HG02870 (cell line): ENCODE measurements at regions not wholly inside any gene's neighbourhood (a gene's known extent, or its start where the extent isn't known, plus 50 kb on each side); places are given as distances from the start of the nearest gene placed in this dataset.

Source experiments
- ATAC-seq: cut with Tn5 transposase; IDR thresholded peaks from one replicate; pipeline ENCODE4 v1.9.1; 2021; ENCODE audit warnings: mild to moderate bottlenecking, moderate library complexity; ENCODE audit not compliant: unreplicated experiment

DNA sequence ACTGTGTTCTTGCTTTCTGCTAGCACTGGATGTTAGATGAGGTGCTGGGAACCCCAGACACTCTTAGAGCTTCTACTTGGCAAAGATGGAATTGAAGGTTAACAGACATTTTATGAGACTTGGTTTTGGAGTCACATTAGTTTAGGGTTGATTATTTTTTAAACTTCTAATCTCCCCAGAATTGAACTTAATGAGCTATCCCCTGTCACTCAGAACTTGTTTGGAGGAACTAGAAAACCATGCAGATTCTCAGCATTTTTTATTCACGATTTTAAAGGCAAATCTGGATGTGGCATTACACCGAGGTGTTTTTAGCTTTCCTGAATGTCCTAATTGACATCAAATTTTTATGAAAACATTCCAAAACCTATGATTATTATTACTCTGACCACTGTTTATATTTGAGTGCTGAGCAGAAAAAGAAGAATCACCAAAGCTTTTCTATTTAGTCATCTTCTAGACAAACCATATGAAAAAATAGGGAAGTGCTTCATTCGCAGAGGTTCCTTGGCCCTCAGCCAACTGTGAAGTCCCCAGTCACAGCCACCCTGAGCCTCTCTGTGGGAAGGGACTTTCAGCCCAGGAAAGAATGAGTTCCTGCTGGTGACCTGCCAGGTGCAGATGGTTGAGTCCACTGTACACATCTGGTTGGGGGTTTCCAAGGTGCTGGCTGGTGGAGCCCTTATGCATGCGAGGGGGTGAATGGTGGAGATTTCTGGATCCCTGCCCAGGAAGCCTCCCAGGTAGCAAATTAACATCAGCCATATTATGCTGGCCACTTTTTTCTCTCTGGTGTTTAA is 196.0 kb upstream of the TOPAZ1 start:
- peak; percentile 79 for ATAC-seq

DNA sequence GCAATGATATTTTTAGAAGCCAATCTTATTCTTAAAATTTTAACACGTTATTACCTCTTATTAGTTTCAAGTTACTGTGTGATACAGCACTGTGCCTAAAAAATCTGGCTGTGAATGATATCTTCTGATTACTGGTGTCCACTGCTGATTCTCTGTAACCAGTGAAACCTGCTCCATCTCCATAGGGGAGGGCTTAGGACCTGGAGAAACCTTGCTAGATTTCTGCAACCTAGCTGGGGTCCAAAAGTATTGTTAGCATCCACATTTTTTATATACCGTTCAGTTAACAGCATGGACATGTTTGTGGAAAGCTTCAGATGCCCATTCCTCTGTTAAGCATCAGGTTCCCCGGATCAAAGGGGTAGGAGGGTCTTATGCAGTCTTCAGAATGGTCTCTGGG is 193.9 kb upstream of the TOPAZ1 start:
- ATAC-seq, result no peak

DNA sequence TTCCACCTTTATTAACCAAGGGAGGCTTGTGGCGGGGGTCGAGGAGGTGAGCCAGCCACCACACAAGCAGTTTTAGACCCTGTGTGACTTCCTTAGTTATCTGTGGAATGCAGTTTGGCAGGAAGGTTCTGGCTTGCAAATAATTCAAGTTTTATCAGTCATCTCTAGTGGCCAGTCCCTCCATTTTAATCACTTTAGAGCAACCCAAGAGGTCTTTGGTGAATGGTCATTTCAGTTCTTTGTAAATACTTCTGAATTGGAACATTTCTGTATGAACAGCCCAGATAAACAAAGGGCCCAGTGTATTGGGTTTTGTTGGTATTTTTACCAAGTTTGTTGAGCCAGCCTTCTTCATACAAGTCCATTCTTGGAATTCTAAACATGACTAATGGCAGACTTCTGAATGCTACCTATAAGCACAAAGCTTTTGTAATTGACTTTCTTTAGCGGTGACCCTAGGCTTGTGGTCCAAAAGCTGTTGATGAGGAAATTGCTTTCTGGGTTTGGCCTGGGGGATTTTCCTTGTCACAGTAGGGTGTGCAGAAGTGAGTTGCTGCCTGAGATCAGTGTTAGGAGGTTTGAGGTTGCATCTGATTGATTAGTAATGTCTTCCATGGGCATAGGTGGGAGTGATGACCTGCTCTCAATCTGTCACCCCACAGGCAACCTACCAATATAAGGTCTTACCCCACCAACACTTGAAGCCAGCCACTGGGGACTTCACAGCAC is 193.3 kb upstream of the TOPAZ1 start:
- ATAC-seq, result no peak

DNA sequence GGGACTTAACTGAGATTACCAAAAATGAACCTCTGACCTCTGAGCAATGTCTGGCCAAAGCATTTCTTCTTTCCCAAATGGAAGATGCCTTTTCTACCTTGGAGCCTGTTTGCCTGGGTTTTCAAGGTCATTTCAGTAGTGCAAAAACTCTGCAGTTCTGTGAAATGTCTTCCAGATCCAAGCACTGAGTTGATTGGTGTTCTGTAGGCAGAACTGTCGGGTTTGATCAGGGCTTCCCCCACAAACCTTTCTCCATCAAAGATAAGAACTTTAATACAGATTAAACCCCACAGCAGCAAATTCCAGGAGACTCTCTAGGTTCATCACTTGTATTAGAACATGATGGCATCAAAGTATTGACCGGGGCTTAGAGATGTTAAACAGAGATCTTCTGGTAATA is 192.7 kb upstream of the TOPAZ1 start:
- ATAC-seq, result no peak

DNA sequence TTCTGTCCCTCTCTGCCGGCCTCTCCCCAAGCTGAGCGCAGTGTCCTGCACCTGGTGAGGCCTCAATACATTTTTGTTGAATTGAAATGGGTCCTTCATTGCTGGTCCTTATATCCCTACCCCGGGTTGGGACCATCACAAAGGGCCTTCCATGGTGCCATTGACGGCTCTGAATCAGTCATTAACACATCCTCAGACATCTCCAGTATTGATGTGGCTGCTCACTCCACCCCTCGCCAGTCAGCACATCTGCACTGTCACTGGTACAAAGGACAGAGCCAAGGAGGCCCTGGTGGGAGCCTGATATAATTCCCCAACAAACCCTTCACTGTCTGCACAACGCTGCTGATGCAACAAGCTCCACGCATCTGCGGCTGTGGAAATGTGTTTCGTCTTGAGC is 191.6 kb upstream of the TOPAZ1 start:
- no peak for ATAC-seq

DNA sequence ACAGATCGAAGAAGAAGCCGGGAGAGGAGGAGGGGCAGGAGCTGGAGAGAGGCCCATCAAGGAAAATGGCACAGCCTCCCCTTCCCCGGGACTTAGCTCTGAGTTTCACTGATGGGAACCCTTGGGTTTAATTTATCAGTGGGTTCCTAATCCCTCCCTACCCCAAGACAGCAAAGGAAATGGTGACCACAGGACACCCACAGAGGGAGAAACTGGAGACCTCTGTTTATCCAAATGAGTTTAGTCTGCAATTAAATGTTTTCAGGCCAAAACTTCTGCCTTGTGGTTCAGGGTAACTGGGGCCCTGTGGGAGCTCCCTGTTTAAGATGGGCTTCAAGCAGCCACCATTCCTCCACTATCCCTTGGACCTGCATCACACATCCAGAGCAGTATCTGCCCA is 190.8 kb upstream of the TOPAZ1 start:
- ATAC-seq, result no peak

DNA sequence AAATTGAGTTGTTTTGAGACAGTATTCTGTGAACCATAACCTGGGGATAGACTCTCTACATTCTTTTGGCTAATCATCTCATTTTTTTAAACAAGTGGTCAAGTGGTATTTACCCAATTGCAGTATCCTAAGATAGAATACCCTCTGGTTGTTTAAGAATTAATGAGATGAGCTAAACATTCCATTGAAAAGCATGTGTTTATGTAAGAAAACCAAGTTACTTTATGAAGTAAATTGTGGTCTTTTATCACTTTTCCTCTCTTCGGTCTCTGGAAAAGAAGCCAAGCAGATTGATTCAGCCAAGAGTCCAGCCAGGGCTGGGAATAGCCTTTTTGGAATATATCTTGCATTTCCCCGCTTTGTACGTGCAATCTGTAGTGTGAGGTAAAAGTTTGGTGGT is 185.7 kb upstream of the TOPAZ1 start:
- ATAC-seq, result no peak

DNA sequence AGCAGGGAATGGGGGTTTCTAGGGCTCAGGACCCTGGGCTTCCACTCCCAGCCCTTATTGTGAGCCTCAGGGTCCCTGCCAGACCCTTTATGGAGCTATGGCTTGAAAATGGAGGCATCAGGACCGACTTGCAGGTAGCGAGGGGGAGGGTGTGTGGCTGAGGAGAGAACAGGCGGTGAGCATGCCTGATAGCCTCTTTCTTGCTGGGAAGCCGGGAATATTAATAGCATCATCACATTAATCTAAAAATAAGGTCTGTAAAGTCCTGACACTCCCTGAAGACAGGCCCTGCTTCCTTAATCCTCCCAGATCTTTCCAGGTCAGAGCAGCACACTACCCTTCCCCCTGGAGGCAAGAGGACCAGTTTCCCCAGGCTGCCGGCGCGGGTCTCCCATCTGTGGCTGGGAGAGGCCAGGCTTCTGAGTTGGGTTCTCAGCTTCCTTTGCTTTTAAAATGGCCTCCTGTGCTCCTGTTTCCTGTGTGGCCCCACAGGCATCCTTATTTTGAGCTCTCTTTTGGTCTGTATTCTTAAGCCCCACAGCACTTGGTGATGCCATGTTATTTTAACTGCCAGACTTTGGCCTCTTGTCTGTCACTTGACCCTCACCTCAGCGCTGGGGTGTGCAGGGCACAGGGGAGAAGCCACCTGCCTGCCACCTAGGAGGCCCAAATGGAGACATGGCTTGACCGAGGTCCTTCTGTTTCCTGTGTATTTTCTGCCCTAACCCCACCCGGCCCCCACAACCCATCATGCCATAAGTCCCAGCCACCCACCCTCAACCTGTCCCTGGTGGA is 185.0 kb upstream of the TOPAZ1 start:
- no peak for ATAC-seq

DNA sequence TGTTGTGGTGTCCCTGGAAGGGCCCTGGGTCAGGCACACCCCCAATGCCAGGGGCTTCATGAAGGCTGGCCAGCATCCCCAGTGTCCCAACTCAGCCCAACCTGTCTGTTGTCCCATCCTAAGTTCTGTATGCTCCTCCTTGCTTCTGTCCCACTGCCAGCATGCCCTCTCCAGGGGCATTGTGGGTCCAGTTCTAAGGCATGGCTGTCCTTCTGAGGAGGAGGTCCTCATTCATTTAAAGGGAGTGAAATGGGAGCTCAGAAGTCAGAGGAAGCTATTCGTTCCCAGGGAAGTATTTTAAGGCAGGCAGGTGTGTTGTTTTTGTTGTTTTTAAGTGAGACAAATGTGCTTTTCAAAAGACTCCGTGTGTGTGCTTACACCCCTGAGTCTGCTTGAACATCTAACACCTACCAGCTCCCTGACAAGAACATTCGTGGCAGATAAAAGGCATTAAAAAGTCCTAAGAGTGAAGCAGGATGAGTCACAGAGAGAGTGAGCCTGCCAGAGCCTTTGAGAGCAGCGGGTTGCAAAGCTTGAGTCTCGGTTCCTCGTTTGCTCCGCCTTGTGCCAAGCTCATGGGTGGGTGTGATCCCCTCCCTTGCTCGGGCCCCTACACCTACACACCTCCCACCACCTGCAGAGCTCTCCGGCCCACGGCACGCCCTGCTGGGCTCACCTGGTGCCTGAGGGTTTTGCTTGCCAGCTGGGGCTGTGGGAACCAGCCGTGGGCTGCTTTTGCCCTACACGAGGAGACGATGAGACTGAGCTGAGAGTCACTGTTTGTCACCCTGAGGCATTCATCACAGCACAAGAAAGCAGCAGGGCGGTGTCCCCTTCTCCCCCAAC is 183.4 kb upstream of the TOPAZ1 start:
- ATAC-seq, result peak; percentile 93

DNA sequence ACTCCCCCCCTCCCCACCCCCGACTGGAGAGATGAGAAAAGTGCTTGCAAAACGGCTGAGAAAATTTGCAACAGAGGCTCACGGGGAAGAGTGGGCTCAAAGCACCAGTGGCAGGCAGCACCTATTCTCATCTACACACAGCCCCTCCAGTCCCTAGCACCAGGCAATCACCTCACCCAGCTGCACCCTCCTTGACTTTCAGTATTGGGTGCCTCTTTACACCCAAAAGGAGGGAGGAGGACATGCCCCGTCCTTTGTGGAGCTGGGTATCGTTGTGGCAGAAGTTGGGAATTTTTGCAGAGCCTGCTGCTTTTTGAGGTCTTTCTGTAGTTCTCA is 182.8 kb upstream of the TOPAZ1 start:
- peak; percentile 12 for ATAC-seq

DNA sequence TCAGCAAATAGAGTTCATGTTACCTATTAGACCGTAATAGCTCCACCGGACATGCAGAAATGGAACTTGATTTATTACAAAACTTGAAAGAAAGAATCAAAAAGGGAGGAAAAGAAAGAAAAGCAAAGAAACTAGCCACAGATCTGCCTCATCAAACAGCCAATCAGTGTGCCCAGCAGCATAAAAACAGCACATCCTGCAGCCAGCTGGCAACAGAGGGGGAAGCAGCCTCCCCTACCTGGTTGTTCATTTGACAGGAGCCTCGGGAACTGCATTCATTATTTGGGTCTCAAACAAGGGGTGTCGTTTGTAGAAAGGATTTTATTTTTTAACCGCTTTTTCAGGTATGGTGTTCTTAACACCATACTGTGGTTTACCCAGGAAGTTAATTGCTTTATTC is 181.5 kb upstream of the TOPAZ1 start:
- ATAC-seq, result no peak

DNA sequence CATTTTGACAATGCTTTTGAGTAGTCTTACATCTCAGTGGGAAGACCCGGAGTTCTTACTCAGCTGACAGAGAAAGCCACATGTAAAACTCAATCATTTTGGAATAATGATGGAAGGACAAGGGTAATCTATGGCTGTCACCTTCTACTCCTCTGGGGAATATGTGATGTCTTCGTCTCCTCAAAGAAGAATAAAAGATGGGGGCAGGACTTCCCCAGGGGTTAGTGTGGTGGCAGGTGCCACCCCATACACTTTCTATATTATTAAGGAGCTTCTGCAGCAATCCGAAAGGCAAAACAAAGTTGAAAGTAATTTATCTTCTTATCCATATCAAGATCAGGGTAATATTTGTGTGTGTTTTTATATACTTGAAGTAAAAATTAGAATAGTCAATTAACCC is 180.4 kb upstream of the TOPAZ1 start:
- no peak for ATAC-seq

DNA sequence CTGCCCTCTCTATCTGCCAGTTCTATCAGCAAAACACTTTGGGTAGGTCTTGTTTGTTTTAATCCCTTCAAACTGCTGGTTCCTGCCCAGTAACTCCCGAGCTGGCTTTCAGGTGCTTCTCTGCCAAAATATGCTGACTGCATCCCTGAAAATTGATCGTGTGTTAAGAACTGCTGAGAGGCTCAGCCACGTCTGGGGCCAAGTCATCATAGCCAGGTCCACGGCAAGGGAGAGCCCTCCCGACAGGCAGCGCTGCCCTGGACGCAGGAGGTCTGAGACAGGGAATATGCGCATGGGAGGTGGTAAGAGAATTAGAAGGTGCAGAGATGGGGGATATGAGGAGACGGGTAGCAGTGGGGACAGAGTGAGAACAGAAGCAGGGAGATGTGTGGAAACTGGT is 179.7 kb upstream of the TOPAZ1 start:
- ATAC-seq, result no peak

DNA sequence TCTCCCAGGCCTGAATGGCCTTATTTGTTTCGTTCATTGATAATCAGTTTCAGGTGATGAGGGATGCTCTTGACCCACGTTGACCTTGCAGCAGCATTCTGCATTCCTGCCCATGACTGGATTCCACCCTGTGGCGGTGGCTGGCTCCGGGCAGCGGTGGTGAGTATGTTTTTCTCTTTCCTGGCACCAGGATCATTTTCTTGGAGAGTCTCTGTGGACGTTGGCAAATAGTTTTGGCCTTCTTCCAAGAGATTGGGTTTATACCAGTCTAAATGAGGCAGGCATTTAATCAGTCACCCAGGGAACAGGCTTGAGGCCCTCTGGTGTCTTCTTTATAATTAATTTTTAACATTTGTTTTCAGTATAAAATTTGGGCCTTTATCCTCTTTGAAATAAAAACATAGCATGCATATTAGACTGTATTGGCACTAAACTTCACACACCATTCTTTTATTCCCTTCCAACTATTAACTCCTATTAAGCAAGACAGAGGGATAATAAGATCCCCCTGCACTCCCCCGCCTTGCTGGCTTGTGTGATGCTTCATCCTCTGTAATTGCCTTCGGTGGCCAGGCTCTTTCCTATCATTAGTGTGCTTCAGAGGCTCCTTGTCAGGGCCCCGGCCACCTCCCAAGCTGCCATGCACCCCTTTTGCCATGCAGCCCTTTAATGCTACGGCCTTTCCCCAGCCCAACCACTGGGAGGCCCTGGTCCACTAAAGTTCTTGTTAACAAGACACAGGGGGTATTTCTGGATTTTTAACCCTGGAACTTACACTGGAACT is 176.2 kb upstream of the TOPAZ1 start:
- ATAC-seq, result no peak

DNA sequence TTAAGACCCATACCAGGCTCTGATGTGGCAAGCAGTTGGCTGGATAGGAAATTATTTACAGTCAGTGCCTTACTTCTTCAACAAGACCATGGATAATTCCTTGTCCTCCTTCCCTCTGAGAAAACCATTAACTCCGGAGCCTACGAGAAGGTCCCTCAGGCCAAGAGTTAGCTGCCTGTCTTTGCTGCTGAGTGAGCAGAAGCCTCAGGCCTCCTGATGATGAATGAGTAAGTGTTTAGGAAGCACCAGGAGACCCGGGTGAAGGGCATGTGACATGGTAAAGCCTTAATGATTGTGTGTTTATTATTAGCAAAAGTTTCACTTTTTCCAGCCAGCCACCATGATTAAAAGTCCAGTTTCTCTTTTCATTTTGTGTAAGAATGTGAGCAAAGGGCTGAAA is 174.9 kb upstream of the TOPAZ1 start:
- ATAC-seq, result no peak

DNA sequence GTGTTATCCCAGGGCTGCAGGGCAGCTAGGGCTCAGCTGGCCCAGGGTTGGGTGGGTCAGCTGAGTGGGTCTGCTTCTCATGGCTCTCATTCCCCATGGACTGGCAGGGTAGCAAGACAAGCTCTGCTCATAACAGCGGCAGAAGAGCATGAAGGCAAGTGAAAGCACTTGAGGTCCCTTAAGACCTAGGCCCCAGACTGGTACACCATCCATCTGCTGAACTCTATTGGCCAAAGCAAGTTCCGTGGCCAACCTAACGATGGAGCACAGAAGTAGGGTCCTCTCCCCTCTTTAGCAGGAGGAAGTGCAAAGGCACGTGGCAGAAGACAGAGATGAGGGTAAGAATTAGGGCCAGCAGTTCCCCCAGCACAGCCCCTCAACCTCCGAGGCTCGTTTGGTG is 174.3 kb upstream of the TOPAZ1 start:
- no peak for ATAC-seq

DNA sequence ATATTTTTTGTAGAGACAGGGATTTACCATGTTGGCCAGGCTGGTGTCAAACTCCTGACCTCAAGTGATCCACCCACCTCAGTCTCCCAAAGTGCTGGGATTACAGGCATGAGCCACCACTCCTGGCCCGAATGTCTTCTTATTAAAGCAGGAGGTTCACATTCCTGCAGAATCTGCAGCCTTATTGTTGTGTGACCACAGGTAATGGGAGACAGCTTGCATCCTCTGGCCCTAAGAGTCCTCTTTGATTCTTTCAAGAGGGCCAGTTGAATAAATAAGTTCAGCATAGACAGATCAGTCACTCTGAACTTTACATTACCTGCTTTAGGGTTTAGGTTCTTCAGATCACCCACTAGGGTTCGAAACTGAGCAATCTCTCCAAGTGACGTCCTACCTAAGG is 172.9 kb upstream of the TOPAZ1 start:
- no peak for ATAC-seq

DNA sequence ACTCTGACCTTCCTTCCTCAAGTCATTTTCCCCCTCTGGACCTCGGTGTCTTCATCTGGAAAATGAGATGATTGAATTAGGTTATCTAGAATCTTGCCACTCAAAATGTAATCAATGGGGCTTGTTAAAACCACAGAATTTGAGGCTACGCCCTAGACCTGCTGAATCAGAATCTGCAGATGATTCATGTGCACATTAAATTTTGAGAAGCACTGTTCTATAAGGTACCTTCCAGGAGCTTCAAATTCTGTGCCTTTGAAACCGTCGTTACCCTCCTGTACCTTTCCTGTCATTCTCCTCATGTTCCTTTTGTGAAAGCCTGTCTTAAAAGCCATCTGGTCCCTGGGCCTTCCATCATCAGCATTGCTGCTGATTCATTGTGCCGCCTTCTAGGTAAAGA is 172.4 kb upstream of the TOPAZ1 start:
- no peak for ATAC-seq

DNA sequence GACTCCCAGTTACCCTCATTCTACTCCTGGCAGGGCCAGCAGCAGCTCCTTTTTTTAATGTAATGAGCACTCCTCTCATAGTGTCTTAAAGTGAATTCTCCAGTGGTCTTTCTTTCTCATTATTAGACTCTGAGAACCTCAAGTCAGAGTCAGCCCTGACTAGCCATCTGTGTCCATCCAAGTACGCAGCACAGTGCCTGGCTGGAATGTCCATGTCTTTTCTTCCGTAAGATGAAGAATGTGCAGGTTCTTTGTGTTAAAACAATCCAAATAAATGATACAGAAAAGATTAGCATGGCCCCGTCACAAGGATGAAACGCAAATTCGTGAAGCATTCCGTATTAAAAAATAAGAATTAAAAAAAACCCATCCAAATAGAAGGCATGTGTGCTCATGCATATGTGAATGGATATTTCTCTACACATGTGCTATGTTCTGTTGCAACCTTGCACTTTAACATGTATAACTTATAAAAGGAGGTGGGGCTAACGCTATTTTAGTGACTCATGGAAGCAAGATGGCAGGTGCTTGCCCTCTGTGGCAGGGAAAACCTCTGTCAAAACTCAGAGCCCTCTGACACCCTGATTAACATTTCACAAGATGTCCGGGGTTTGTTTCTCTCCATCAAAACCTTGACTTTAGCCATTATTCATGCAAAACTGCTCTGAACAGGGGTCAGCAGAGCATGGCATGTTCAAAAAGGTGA is 170.7 kb upstream of the TOPAZ1 start:
- ATAC-seq, result no peak
